AG04449 (cell line): ENCODE measurements at regions not wholly inside any gene's neighbourhood (a gene's known extent, or its start where the extent isn't known, plus 50 kb on each side); places are given as distances from the start of the nearest gene placed in this dataset.

Source experiments
- CTCF ChIA-PET: fragments of 350-600 bp; formaldehyde crosslinking; extraction: SDS; loops from one replicate; lab custom pipeline; 2021; ENCODE audit warnings: antibody characterized with exemption; lab: Yijun Ruan, JAX
- POLR2A ChIA-PET: fragments of 400-600, 350-600 bp; formaldehyde crosslinking; extraction: SDS; loops from one replicate; lab custom pipeline; 2020; ENCODE audit warnings: antibody characterized with exemption, inconsistent platforms; lab: Yijun Ruan, JAX
- DNase-seq: peaks from one replicate; pipeline ENCODE4 v3.0.0-alpha.2; 2010; ENCODE audit warnings: low read depth, low spot score
- H3K4me3 ChIP-seq: 2 replicates; pipeline ENCODE4 v1.5.1; 2011; ENCODE audit warnings: low read depth, mild to moderate bottlenecking, control low read depth, low read length
- CTCF ChIP-seq: IDR thresholded peaks from one replicate; pipeline ENCODE4 v1.5.1; 2011; ENCODE audit warnings: mild to moderate bottlenecking, moderate library complexity, low read length, control low read depth, inconsistent platforms; ENCODE audit not compliant: insufficient read depth; ENCODE audit errors: missing control alignments

GRCh38 chr1:72568113-72568512 lies 285.8 kb upstream of the NEGR1 start:
- ChIA-PET POLR2A (no interaction called here), CTCF (interaction anchor here (1.2 kb wide), 1 partner anchor 11 kb away, joined by 4 read pairs; no protein-coding TSS in a partner anchor)

GRCh38 chr1:72567521-72567920 lies 285.2 kb upstream of the NEGR1 start:
- ChIA-PET CTCF (interaction anchor here (1.2 to 2.1 kb wide), 2 partner anchors 10 kb away, joined by 4 to 8 read pairs; no protein-coding TSS in a partner anchor), POLR2A (no interaction called here)
- H3K4me3 ChIP-seq, result no peak overlapping the region
- DNase-seq, result no peak
- no peak for TF ChIP-seq CTCF

More at GRCh38 chr1:72568113-72568512, 285.8 kb upstream of the NEGR1 start:
- no peak for TF ChIP-seq CTCF
- H3K4me3 ChIP-seq, result no peak overlapping the region
- DNase-seq, result no peak

- H3K4me3 ChIP-seq, result no peak overlapping the region
- TF ChIP-seq CTCF, result no peak
- POLR2A ChIA-PET, result no interaction called here
- no peak for DNase-seq
- CTCF ChIA-PET, result no interaction called here
Observed at GRCh38 chr1:72564749-72565148, 282.4 kb upstream of the NEGR1 start.

- peak; percentile 56 for TF ChIP-seq CTCF
- ChIA-PET POLR2A (no interaction called here), CTCF (interaction anchor here (1.0 to 1.7 kb wide), 8 partner anchors 9 to 272 kb away, joined by 3 to 8 read pairs (median 4); no protein-coding TSS in a partner anchor)
- DNase-seq, result no peak
- no peak overlapping the region for H3K4me3 ChIP-seq
Observed at GRCh38 chr1:72557446-72558049, 275.2 kb upstream of the NEGR1 start.

- no peak for DNase-seq
- CTCF ChIA-PET, result interaction anchor here (2.6 kb wide), 1 partner anchor 11 kb away, joined by 8 read pairs; no protein-coding TSS in a partner anchor
- no peak overlapping the region for H3K4me3 ChIP-seq
- no peak for TF ChIP-seq CTCF
- POLR2A ChIA-PET, result no interaction called here
Observed at GRCh38 chr1:72547412-72547811, 265.1 kb upstream of the NEGR1 start.

GRCh38 chr1:72540674-72541073 lies 258.3 kb upstream of the NEGR1 start:
- CTCF ChIA-PET, result no interaction called here
- POLR2A ChIA-PET, result no interaction called here
- no peak for TF ChIP-seq CTCF

More at GRCh38 chr1:72540674-72541073, 258.3 kb upstream of the NEGR1 start:
- H3K4me3 ChIP-seq, result no peak overlapping the region
- DNase-seq, result no peak
